Tibial nerve (tissue), 4 donors: ENCODE measurements at regions not wholly inside any gene's neighbourhood (a gene's known extent, or its start where the extent isn't known, plus 50 kb on each side); places are given as distances from the start of the nearest gene placed in this dataset.

ENCODE experiments used
- CTCF ChIP-seq, 5 experiments: fragments of 200-600 bp in 3 of 5; fragments of 450-650 bp in 2 of 5; sonication (generic) in 3 of 5; IDR thresholded peaks; one replicate each; pipeline ENCODE4 v1.5.1; 2016 to 2019; ENCODE audit warnings: antibody characterized with exemption in 5 of 5, mild to moderate bottlenecking in 3 of 5, moderate library complexity in 2 of 5
- EP300 ChIP-seq, 2 donors: sonication (generic); formaldehyde crosslinking; IDR thresholded peaks; one replicate each; pipeline ENCODE4 v1.6.1; 2017; ENCODE audit warnings: antibody characterized with exemption in 2 of 2, mild to moderate bottlenecking in 1 of 2

DNA sequence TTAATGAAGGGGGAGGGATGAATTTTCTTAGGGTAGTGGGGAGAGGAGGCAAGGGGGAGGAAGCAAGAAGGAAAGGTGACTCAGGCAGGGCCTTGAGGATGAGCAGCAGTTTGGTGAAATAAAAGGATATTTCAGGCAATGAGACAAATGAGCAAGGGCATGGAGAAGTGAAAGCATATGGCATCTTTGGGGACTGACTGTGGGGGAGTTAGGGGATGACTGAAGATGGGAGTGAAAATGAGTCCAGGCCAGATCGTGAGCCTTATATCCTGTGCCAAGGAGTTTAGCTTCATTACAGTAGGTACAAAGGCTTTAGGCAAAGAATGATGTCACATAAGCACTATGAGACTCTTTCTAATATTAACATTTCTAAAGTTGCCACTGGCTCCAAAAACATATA is 51.9 kb downstream of the ILRUN start:
- TF ChIP-seq CTCF (IDR thresholded peaks at IDR 0.05), result no peak
- TF ChIP-seq EP300 (IDR thresholded peaks at IDR 0.05), result no peak
